ENCODE measurements at regions not wholly inside any gene's neighbourhood (a gene's known extent, or its start where the extent isn't known, plus 50 kb on each side); places are given as distances from the start of the nearest gene placed in this dataset.

GRCh38 chr1:5435414-5435813 lies 556.8 kb downstream of the NPHP4 start:
- no peak for TF ChIP-seq CTCF (IDR thresholded peaks at IDR 0.05)
- peaks cover 0 to 5% of the 10 kb centered on the region in 2 donors for H3K9me3 ChIP-seq (replicated peaks in 1 of 2; ENCODE audit: control insufficient read depth in 1 of 2, insufficient read depth in 1 of 2, low read length in 2 of 2)
- no peak overlapping the region for H3K4me3 Mint-ChIP-seq

GRCh38 chr1:5432436-5432835 lies 559.8 kb downstream of the NPHP4 start:
- H3K4me3 ChIP-seq (replicated peaks in 1 of 3; ENCODE audit: low read depth in 2 of 3, low read length in 3 of 3) = no peak overlapping the region
- no peak overlapping the region for H3K27ac ChIP-seq (ENCODE audit: low read depth in 1 of 2, low read length in 2 of 2)
- no peaks in the 10 kb centered on the region for H4K20me1 ChIP-seq (ENCODE audit: insufficient read depth, low read length)
- TF ChIP-seq CTCF (IDR thresholded peaks at IDR 0.05) = no peak
- Mint-ChIP-seq H3K4me1 (no peaks in the 10 kb centered on the region), H3K36me3 (no peaks in the 10 kb centered on the region), H3K9me3 (peaks cover 0 to 2% (median 1%) of the 10 kb centered on the region in 7 donors), H3K4me3 (peak overlapping the region in 1 of 2 donors; percentile 31), H3K27me3 (ENCODE audit: low read depth in 3 of 3) (peaks cover 5 to 10% (median 7%) of the 10 kb centered on the region in 3 donors), H3K27ac (no peak overlapping the region)
- 75% methylated on average over 5 of the region's 5 CpGs for WGBS (ENCODE audit: insufficient coverage)
- no peaks in the 10 kb centered on the region for H3K79me2 ChIP-seq (ENCODE audit: insufficient read depth, low read length)
- H3K9me3 ChIP-seq (replicated peaks in 1 of 2; ENCODE audit: control insufficient read depth in 1 of 2, insufficient read depth in 1 of 2, low read length in 2 of 2) = no peaks in the 10 kb centered on the region
- H3K9ac ChIP-seq (ENCODE audit: insufficient read depth, low read length, poor library complexity, severe bottlenecking) = no peak overlapping the region
- H3K27me3 ChIP-seq (ENCODE audit: control insufficient read depth in 2 of 2, insufficient read depth in 2 of 2, low read length in 2 of 2) = no peaks in the 10 kb centered on the region
- no peak for DNase-seq
- intact Hi-C loops (cut with micrococcal nuclease) = no loop called here
- no peak overlapping the region for H3K4me2 ChIP-seq (replicated peaks; ENCODE audit: extremely low read depth, low read length, poor library complexity, severe bottlenecking)
- no peaks in the 10 kb centered on the region for H3K36me3 ChIP-seq (replicated peaks in 1 of 2; ENCODE audit: control insufficient read depth in 1 of 2, insufficient read depth in 2 of 2, low read length in 2 of 2)
- no peak overlapping the region for H2AFZ ChIP-seq (ENCODE audit: insufficient read depth, low read depth, low read length, poor library complexity, severe bottlenecking)
- H3K4me1 ChIP-seq (ENCODE audit: control insufficient read depth in 1 of 2, insufficient read depth in 2 of 2, low read length in 2 of 2) = no peaks in the 10 kb centered on the region

More at GRCh38 chr1:5435414-5435813, 556.8 kb downstream of the NPHP4 start:
- Histone ChIP-seq H3K9ac (ENCODE audit: insufficient read depth, low read length, poor library complexity, severe bottlenecking) (no peak overlapping the region), H3K4me3 (replicated peaks in 1 of 3; ENCODE audit: low read depth in 2 of 3, low read length in 3 of 3) (no peak overlapping the region), H2AFZ (ENCODE audit: insufficient read depth, low read depth, low read length, poor library complexity, severe bottlenecking) (no peak overlapping the region), H4K20me1 (ENCODE audit: insufficient read depth, low read length) (no peaks in the 10 kb centered on the region), H3K27ac (ENCODE audit: low read depth in 1 of 2, low read length in 2 of 2) (no peak overlapping the region), H3K36me3 (replicated peaks in 1 of 2; ENCODE audit: control insufficient read depth in 1 of 2, insufficient read depth in 2 of 2, low read length in 2 of 2) (no peaks in the 10 kb centered on the region), H3K4me2 (replicated peaks; ENCODE audit: extremely low read depth, low read length, poor library complexity, severe bottlenecking) (no peak overlapping the region), H3K27me3 (ENCODE audit: control insufficient read depth in 2 of 2, insufficient read depth in 2 of 2, low read length in 2 of 2) (no peaks in the 10 kb centered on the region), H3K4me1 (ENCODE audit: control insufficient read depth in 1 of 2, insufficient read depth in 2 of 2, low read length in 2 of 2) (no peaks in the 10 kb centered on the region), H3K79me2 (ENCODE audit: insufficient read depth, low read length) (no peaks in the 10 kb centered on the region)
- intact Hi-C loops (cut with micrococcal nuclease) = no loop called here
- Mint-ChIP-seq H3K27ac (no peak overlapping the region), H3K27me3 (ENCODE audit: low read depth in 3 of 3) (peaks cover 2 to 10% (median 7%) of the 10 kb centered on the region in 3 donors), H3K9me3 (peaks cover 0 to 9% (median 4%) of the 10 kb centered on the region in 7 donors), H3K4me1 (no peaks in the 10 kb centered on the region), H3K36me3 (no peaks in the 10 kb centered on the region)
- no peak for DNase-seq
- WGBS (ENCODE audit: insufficient coverage) = 94% methylated on average over 2 of the region's 6 CpGs
